Upper lobe of left lung (tissue), 6 donors: ENCODE measurements at regions not wholly inside any gene's neighbourhood (a gene's known extent, or its start where the extent isn't known, plus 50 kb on each side); places are given as distances from the start of the nearest gene placed in this dataset.
"Not testable (repeated sequence)": the region's sequence is repeated elsewhere in the genome, so short reads cannot be mapped to it uniquely, and the experiment has no call there.

Source experiments
- ATAC-seq, 2 donors: fragments of 200-7000 bp; cut with Tn5 transposase; one replicate each; pipeline ENCODE4 v1.9.1; 2022; ENCODE audit warnings: mild to moderate bottlenecking in 2 of 2, moderate library complexity in 2 of 2; ENCODE audit not compliant: low FRiP score in 2 of 2
- DNase-seq, 2 donors: peaks; one replicate each; pipeline ENCODE4 v3.0.0-alpha.2; 2019 to 2020
- H3K27ac ChIP-seq, 4 donors: fragments of 200-600 bp; sonication (generic); one replicate each; pipeline ENCODE4 v1.5.1; 2016 to 2019
- H3K27me3 ChIP-seq, 4 donors: fragments of 200-600 bp; sonication (generic); one replicate each; pipeline ENCODE4 v1.5.1; 2017 to 2019
- H3K36me3 ChIP-seq, 4 donors: fragments of 200-600 bp; sonication (generic); one replicate each; pipeline ENCODE4 v1.5.1; 2016 to 2019
- H3K4me1 ChIP-seq, 4 donors: fragments of 200-600 bp; sonication (generic); one replicate each; pipeline ENCODE4 v1.5.1; 2018 to 2019
- H3K4me3 ChIP-seq, 4 donors: fragments of 200-600 bp; sonication (generic); one replicate each; pipeline ENCODE4 v1.5.1; 2017 to 2019; ENCODE audit warnings: mild to moderate bottlenecking in 2 of 4, moderate library complexity in 1 of 4
- H3K9me3 ChIP-seq, 4 donors: fragments of 200-600 bp; sonication (generic); one replicate each; pipeline ENCODE4 v1.5.1; 2018 to 2019
- CTCF ChIP-seq, 6 experiments: fragments of 450-650 bp in 4 of 6; fragments of 200-600 bp in 2 of 6; sonication (generic) in 2 of 6; IDR thresholded peaks; one replicate each; pipeline ENCODE4 v1.5.1; 2016 to 2019; ENCODE audit warnings: antibody characterized with exemption in 6 of 6
- EP300 ChIP-seq, 4 donors: sonication (generic); formaldehyde crosslinking; IDR thresholded peaks; one replicate each; pipeline ENCODE4 v1.5.1; 2017; ENCODE audit warnings: antibody characterized with exemption in 4 of 4, control low read depth in 2 of 4
- POLR2A ChIP-seq, 4 donors: fragments of 450-650 bp; IDR thresholded peaks; one replicate each; pipeline ENCODE4 v1.5.1; 2016 to 2017; ENCODE audit warnings: antibody characterized with exemption in 4 of 4, mild to moderate bottlenecking in 2 of 4
- POLR2AphosphoS5 ChIP-seq, 2 donors: sonication (generic); formaldehyde crosslinking; IDR thresholded peaks; one replicate each; pipeline ENCODE4 v1.5.1; 2017; ENCODE audit warnings: antibody characterized with exemption in 2 of 2
- WGBS, 2 donors: methylation state at CpG; one replicate each; pipeline ENCODE4 v1.1.5; 2017 to 2018; 5-methylcytosine and 5-hydroxymethylcytosine counted together
- donor health status: DM: no; HTN: no; CAD: no; lungs with moderate emphysema.
- donor health status: DM: no; HTN: yes; CAD: no; lungs with severe emphysema.

- Histone ChIP-seq H3K36me3 (no peaks in the 10 kb centered on the region), H3K27me3 (no peaks in the 10 kb centered on the region), H3K9me3 (no peaks in the 10 kb centered on the region), H3K27ac (peak overlapping the region; percentile 17 to 67 (median 57)), H3K4me3 (no peak overlapping the region), H3K4me1 (peaks cover 17 to 37% (median 27%) of the 10 kb centered on the region in 4 donors)
- peak in 1 of 2 donors; percentile 56 for DNase-seq
- TF ChIP-seq EP300 (IDR thresholded peaks at IDR 0.05) = no peak
- TF ChIP-seq POLR2AphosphoS5 (IDR thresholded peaks at IDR 0.05) = no peak
- TF ChIP-seq POLR2A (IDR thresholded peaks at IDR 0.05) = no peak
- no peak for TF ChIP-seq CTCF (IDR thresholded peaks at IDR 0.05)
- peak; percentile 58 to 83 for ATAC-seq
- WGBS, 2 donors = 61 to 67% methylated on average over 6 to 8 of the region's 8 CpGs
Observed at GRCh38 chr2:195533771-195534642, 123.0 kb upstream of the SLC39A10 start.

GRCh38 chr2:195532628-195533271 is 124.3 kb upstream of the SLC39A10 start:
- DNase-seq = no peak
- 4 to 11% methylated on average over 5 of the region's 5 CpGs for WGBS, 2 donors
- H3K4me1 ChIP-seq = peaks cover 17 to 37% (median 27%) of the 10 kb centered on the region in 4 donors
- peak overlapping the region in 3 of 4 donors; percentile 6 to 25 (median 22) for H3K4me3 ChIP-seq
- H3K27ac ChIP-seq = peak overlapping the region in 1 of 4 donors; percentile 15
- no peaks in the 10 kb centered on the region for H3K27me3 ChIP-seq
- TF ChIP-seq POLR2AphosphoS5 (IDR thresholded peaks at IDR 0.05) = no peak
- no peak for TF ChIP-seq EP300 (IDR thresholded peaks at IDR 0.05)
- TF ChIP-seq CTCF (IDR thresholded peaks at IDR 0.05) = no peak
- TF ChIP-seq POLR2A (IDR thresholded peaks at IDR 0.05) = no peak
- H3K36me3 ChIP-seq = no peaks in the 10 kb centered on the region
- peak in 1 of 2 donors; percentile 30 for ATAC-seq
- no peaks in the 10 kb centered on the region for H3K9me3 ChIP-seq

GRCh38 chr2:195532255-195532627 is 124.8 kb upstream of the SLC39A10 start:
- no peak for TF ChIP-seq CTCF (IDR thresholded peaks at IDR 0.05)
- TF ChIP-seq POLR2AphosphoS5 (IDR thresholded peaks at IDR 0.05) = no peak
- no peak for TF ChIP-seq EP300 (IDR thresholded peaks at IDR 0.05)
- no peak for TF ChIP-seq POLR2A (IDR thresholded peaks at IDR 0.05)
- Histone ChIP-seq H3K4me1 (peaks cover 17 to 36% (median 27%) of the 10 kb centered on the region in 4 donors), H3K9me3 (no peaks in the 10 kb centered on the region), H3K27me3 (no peaks in the 10 kb centered on the region), H3K27ac (no peak overlapping the region), H3K36me3 (no peaks in the 10 kb centered on the region), H3K4me3 (no peak overlapping the region)
- 81 to 96% methylated on average over 1 of the region's 1 CpG for WGBS, 2 donors
- ATAC-seq (no peak), DNase-seq (no peak)

- peaks cover 13 to 31% (median 24%) of the 10 kb centered on the region in 4 donors for H3K4me1 ChIP-seq
- no peaks in the 10 kb centered on the region for H3K27me3 ChIP-seq
- no peak overlapping the region for H3K27ac ChIP-seq
- ATAC-seq (no peak), DNase-seq (no peak)
- 67 to 68% methylated on average over 2 of the region's 2 CpGs for WGBS, 2 donors
- no peaks in the 10 kb centered on the region for H3K36me3 ChIP-seq
- TF ChIP-seq EP300 (IDR thresholded peaks at IDR 0.05) (no peak), CTCF (IDR thresholded peaks at IDR 0.05) (no peak), POLR2AphosphoS5 (IDR thresholded peaks at IDR 0.05) (no peak), POLR2A (IDR thresholded peaks at IDR 0.05) (no peak)
- no peak overlapping the region for H3K4me3 ChIP-seq
- no peaks in the 10 kb centered on the region for H3K9me3 ChIP-seq
Observed at GRCh38 chr2:195531754-195532153, 125.3 kb upstream of the SLC39A10 start.

- H3K4me1 ChIP-seq, H3K9me3 ChIP-seq, H3K27ac ChIP-seq, H3K4me3 ChIP-seq, H3K27me3 ChIP-seq, DNase-seq, ATAC-seq, H3K36me3 ChIP-seq: not testable (repeated sequence)
- WGBS, 2 donors = 92% methylated on average over 10 of the region's 10 CpGs; no CpG with 5 or more reads in 1 of the 2 donors
Observed at GRCh38 chr2:195523242-195523641, 133.8 kb upstream of the SLC39A10 start.
